ENCODE measurements at regions not wholly inside any gene's neighbourhood (a gene's known extent, or its start where the extent isn't known, plus 50 kb on each side); places are given as distances from the start of the nearest gene placed in this dataset.

- TF ChIP-seq EZH2 (IDR thresholded peaks at IDR 0.05; ENCODE audit: borderline replicate concordance, low read depth, low read length, severe bottlenecking): no peak
- TF ChIP-seq CTCF (IDR thresholded peaks at IDR 0.05; ENCODE audit: borderline replicate concordance, extremely low read depth, low read length, poor library complexity, severe bottlenecking): no peak
- Histone ChIP-seq H4K20me1 (ENCODE audit: insufficient read depth, low read length) (no peaks in the 10 kb centered on the region), H3K4me3 (ENCODE audit: low read depth in 1 of 2, low read length in 2 of 2) (no peak overlapping the region), H3K9me3 (ENCODE audit: insufficient read depth, low read length, severe bottlenecking) (no peaks in the 10 kb centered on the region), H3K4me1 (ENCODE audit: insufficient read depth, low read length) (no peaks in the 10 kb centered on the region), H3K27ac (ENCODE audit: low read length) (no peak overlapping the region), H3K4me2 (ENCODE audit: insufficient read depth, low read length) (no peak overlapping the region), H3K36me3 (ENCODE audit: insufficient read depth, low read length) (no peaks in the 10 kb centered on the region), H2AFZ (ENCODE audit: low read depth, low read length) (no peak overlapping the region), H3K79me2 (ENCODE audit: insufficient read depth, low read length) (no peaks in the 10 kb centered on the region), H3K27me3 (ENCODE audit: insufficient read depth, low read length, poor library complexity) (no peaks in the 10 kb centered on the region), H3K9ac (ENCODE audit: low read depth, low read length) (no peak overlapping the region)
- no peak for ATAC-seq (ENCODE audit: insufficient read depth, low read depth)
- no peak for DNase-seq
These were observed 92.1 kb upstream of the SLC24A5 start for GRCh38 chr15:48028712-48029111.

- ATAC-seq (ENCODE audit: insufficient read depth, low read depth): no peak
- TF ChIP-seq EZH2 (IDR thresholded peaks at IDR 0.05; ENCODE audit: borderline replicate concordance, low read depth, low read length, severe bottlenecking): no peak
- no peak for TF ChIP-seq CTCF (IDR thresholded peaks at IDR 0.05; ENCODE audit: borderline replicate concordance, extremely low read depth, low read length, poor library complexity, severe bottlenecking)
- no peaks in the 10 kb centered on the region for H3K36me3 ChIP-seq (ENCODE audit: insufficient read depth, low read length)
These were observed 91.1 kb upstream of the SLC24A5 start for GRCh38 chr15:48029642-48030041.

GRCh38 chr15:48031466-48031865, 89.3 kb upstream of the SLC24A5 start:
- no peak for TF ChIP-seq CTCF (IDR thresholded peaks at IDR 0.05; ENCODE audit: borderline replicate concordance, extremely low read depth, low read length, poor library complexity, severe bottlenecking)
- TF ChIP-seq EZH2 (IDR thresholded peaks at IDR 0.05; ENCODE audit: borderline replicate concordance, low read depth, low read length, severe bottlenecking): no peak
- ATAC-seq (ENCODE audit: insufficient read depth, low read depth): no peak
- no peaks in the 10 kb centered on the region for H4K20me1 ChIP-seq (ENCODE audit: insufficient read depth, low read length)
- no peak overlapping the region for H3K27ac ChIP-seq (ENCODE audit: low read length)
- no peak overlapping the region for H3K9ac ChIP-seq (ENCODE audit: low read depth, low read length)
- no peak for DNase-seq
- H3K9me3 ChIP-seq (ENCODE audit: insufficient read depth, low read length, severe bottlenecking): no peaks in the 10 kb centered on the region
- H3K27me3 ChIP-seq (ENCODE audit: insufficient read depth, low read length, poor library complexity): no peaks in the 10 kb centered on the region
- H3K79me2 ChIP-seq (ENCODE audit: insufficient read depth, low read length): no peaks in the 10 kb centered on the region
- H2AFZ ChIP-seq (ENCODE audit: low read depth, low read length): no peak overlapping the region
- no peak overlapping the region for H3K4me2 ChIP-seq (ENCODE audit: insufficient read depth, low read length)
- no peaks in the 10 kb centered on the region for H3K36me3 ChIP-seq (ENCODE audit: insufficient read depth, low read length)
- H3K4me1 ChIP-seq (ENCODE audit: insufficient read depth, low read length): no peaks in the 10 kb centered on the region
- H3K4me3 ChIP-seq (ENCODE audit: low read depth in 1 of 2, low read length in 2 of 2): no peak overlapping the region

More at GRCh38 chr15:48029642-48030041, 91.1 kb upstream of the SLC24A5 start:
- Histone ChIP-seq H3K27ac (ENCODE audit: low read length) (no peak overlapping the region), H3K79me2 (ENCODE audit: insufficient read depth, low read length) (no peaks in the 10 kb centered on the region), H3K27me3 (ENCODE audit: insufficient read depth, low read length, poor library complexity) (no peaks in the 10 kb centered on the region), H3K9me3 (ENCODE audit: insufficient read depth, low read length, severe bottlenecking) (no peaks in the 10 kb centered on the region), H2AFZ (ENCODE audit: low read depth, low read length) (no peak overlapping the region), H3K4me2 (ENCODE audit: insufficient read depth, low read length) (no peak overlapping the region), H3K4me3 (ENCODE audit: low read depth in 1 of 2, low read length in 2 of 2) (no peak overlapping the region), H3K4me1 (ENCODE audit: insufficient read depth, low read length) (no peaks in the 10 kb centered on the region), H3K9ac (ENCODE audit: low read depth, low read length) (no peak overlapping the region), H4K20me1 (ENCODE audit: insufficient read depth, low read length) (no peaks in the 10 kb centered on the region)
- DNase-seq: no peak

- Histone ChIP-seq H3K27ac (ENCODE audit: low read length) (no peak overlapping the region), H3K79me2 (ENCODE audit: insufficient read depth, low read length) (no peaks in the 10 kb centered on the region), H3K9ac (ENCODE audit: low read depth, low read length) (no peak overlapping the region), H3K27me3 (ENCODE audit: insufficient read depth, low read length, poor library complexity) (no peaks in the 10 kb centered on the region), H3K4me1 (ENCODE audit: insufficient read depth, low read length) (no peaks in the 10 kb centered on the region), H4K20me1 (ENCODE audit: insufficient read depth, low read length) (no peaks in the 10 kb centered on the region), H3K4me3 (ENCODE audit: low read depth in 1 of 2, low read length in 2 of 2) (no peak overlapping the region), H3K4me2 (ENCODE audit: insufficient read depth, low read length) (no peak overlapping the region), H3K9me3 (ENCODE audit: insufficient read depth, low read length, severe bottlenecking) (no peaks in the 10 kb centered on the region), H3K36me3 (ENCODE audit: insufficient read depth, low read length) (no peaks in the 10 kb centered on the region), H2AFZ (ENCODE audit: low read depth, low read length) (no peak overlapping the region)
- TF ChIP-seq EZH2 (IDR thresholded peaks at IDR 0.05; ENCODE audit: borderline replicate concordance, low read depth, low read length, severe bottlenecking): no peak
- no peak for ATAC-seq (ENCODE audit: insufficient read depth, low read depth)
- no peak for DNase-seq
These were observed 88.8 kb upstream of the SLC24A5 start for GRCh38 chr15:48031973-48032372.

All from DND-41 (cell line).